ENCODE measurements at regions not wholly inside any gene's neighbourhood (a gene's known extent, or its start where the extent isn't known, plus 50 kb on each side); places are given as distances from the start of the nearest gene placed in this dataset.

- TF ChIP-seq POLR2A (IDR thresholded peaks at IDR 0.05): no peak
- no peak for TF ChIP-seq CTCF (IDR thresholded peaks at IDR 0.05)
- intact Hi-C loops (cut with DNase I; ENCODE audit: low total_unique reads): no loop called here
- no peak for DNase-seq (ENCODE audit: low spot score in 2 of 2)
- H3K4me3 ChIP-seq (ENCODE audit: low read depth, poor library complexity, severe bottlenecking): no peak overlapping the region
Observed at GRCh38 chr11:25742800-25743199, 589.1 kb upstream of the ANO3 start.

GRCh38 chr11:25755381-25755780 lies 576.5 kb upstream of the ANO3 start:
- no peak for DNase-seq (ENCODE audit: low spot score in 2 of 2)
- WGBS, 2 donors: 28 to 62% methylated on average over 2 of the region's 2 CpGs
- no peak for TF ChIP-seq POLR2A (IDR thresholded peaks at IDR 0.05)
- TF ChIP-seq CTCF (IDR thresholded peaks at IDR 0.05): no peak
- intact Hi-C loops (cut with DNase I; ENCODE audit: low total_unique reads): no loop called here
- no peak overlapping the region for H3K4me3 ChIP-seq (ENCODE audit: low read depth, poor library complexity, severe bottlenecking)

GRCh38 chr11:25755918-25756584 lies 575.9 kb upstream of the ANO3 start:
- DNase-seq (ENCODE audit: low spot score in 2 of 2): peak in 1 of 2 donors; percentile 81
- intact Hi-C loops (cut with DNase I; ENCODE audit: low total_unique reads): no loop called here
- TF ChIP-seq CTCF (IDR thresholded peaks at IDR 0.05) (no peak), POLR2A (IDR thresholded peaks at IDR 0.05) (no peak)
- H3K4me3 ChIP-seq (ENCODE audit: low read depth, poor library complexity, severe bottlenecking): no peak overlapping the region
- 86 to 89% methylated on average over 14 to 23 of the region's 23 CpGs for whole genome bisulfite sequencing, 2 donors

- TF ChIP-seq POLR2A (IDR thresholded peaks at IDR 0.05) (no peak), CTCF (IDR thresholded peaks at IDR 0.05) (no peak)
- intact Hi-C loops (cut with DNase I; ENCODE audit: low total_unique reads): no loop called here
- WGBS, 2 donors: 86 to 88% methylated on average over 5 to 6 of the region's 6 CpGs
- no peak overlapping the region for H3K4me3 ChIP-seq (ENCODE audit: low read depth, poor library complexity, severe bottlenecking)
- no peak for DNase-seq (ENCODE audit: low spot score in 2 of 2)
Observed at GRCh38 chr11:25758145-25758661, 573.7 kb upstream of the ANO3 start.

GRCh38 chr11:25766332-25767015 lies 565.5 kb upstream of the ANO3 start:
- WGBS, 2 donors: 57 to 81% methylated on average over 4 of the region's 4 CpGs

More at GRCh38 chr11:25766332-25767015, 565.5 kb upstream of the ANO3 start:
- intact Hi-C loops (cut with DNase I; ENCODE audit: low total_unique reads): no loop called here
- no peak overlapping the region for H3K4me3 ChIP-seq (ENCODE audit: low read depth, poor library complexity, severe bottlenecking)
- DNase-seq (ENCODE audit: low spot score in 2 of 2): no peak
- TF ChIP-seq CTCF (IDR thresholded peaks at IDR 0.05) (no peak), POLR2A (IDR thresholded peaks at IDR 0.05) (no peak)
